Activated T-cell treated with anti-CD3 and anti-CD28 coated beads, Interleukin-2, amount 50 U/mL, for 72 hours (primary cell): ENCODE measurements at regions not wholly inside any gene's neighbourhood (a gene's known extent, or its start where the extent isn't known, plus 50 kb on each side); places are given as distances from the start of the nearest gene placed in this dataset.

Source experiments
- ATAC-seq, 2 donors: fragments of 150-1000 bp; cut with Tn5 transposase; replicated peaks in 1 of 2; 2 replicates each; pipeline ENCODE4 v1.10.0; 2021; ENCODE audit warnings: moderate library complexity in 2 of 2, mild to moderate bottlenecking in 1 of 2
- DNase-seq, 2 donors: peaks; one replicate each; pipeline ENCODE4 v3.0.0; 2021 to 2022; ENCODE audit warnings: mixed read lengths in 1 of 2
- H3K27ac Mint-ChIP-seq: one replicate; pipeline ENCODE4 v1.8.0; 2022; ENCODE audit warnings: mild to moderate bottlenecking, moderate library complexity, mixed read lengths
- H3K27me3 Mint-ChIP-seq: one replicate; pipeline ENCODE4 v1.8.0; 2022; ENCODE audit warnings: low read depth, mixed read lengths
- H3K36me3 Mint-ChIP-seq, 2 donors: one replicate each; pipeline ENCODE4 v1.8.0; 2022; ENCODE audit warnings: mixed read lengths in 2 of 2, mild to moderate bottlenecking in 1 of 2; ENCODE audit not compliant: insufficient read depth in 2 of 2
- H3K4me1 Mint-ChIP-seq: one replicate; pipeline ENCODE4 v1.8.0; 2022; ENCODE audit warnings: low read depth, mixed read lengths
- H3K4me3 Mint-ChIP-seq, 2 donors: one replicate each; pipeline ENCODE4 v1.8.0; 2022; ENCODE audit warnings: mild to moderate bottlenecking in 2 of 2, mixed read lengths in 2 of 2, moderate library complexity in 2 of 2
- H3K9me3 Mint-ChIP-seq, 2 donors: one replicate each; pipeline ENCODE4 v1.8.0; 2022; ENCODE audit warnings: mixed read lengths in 2 of 2

DNA sequence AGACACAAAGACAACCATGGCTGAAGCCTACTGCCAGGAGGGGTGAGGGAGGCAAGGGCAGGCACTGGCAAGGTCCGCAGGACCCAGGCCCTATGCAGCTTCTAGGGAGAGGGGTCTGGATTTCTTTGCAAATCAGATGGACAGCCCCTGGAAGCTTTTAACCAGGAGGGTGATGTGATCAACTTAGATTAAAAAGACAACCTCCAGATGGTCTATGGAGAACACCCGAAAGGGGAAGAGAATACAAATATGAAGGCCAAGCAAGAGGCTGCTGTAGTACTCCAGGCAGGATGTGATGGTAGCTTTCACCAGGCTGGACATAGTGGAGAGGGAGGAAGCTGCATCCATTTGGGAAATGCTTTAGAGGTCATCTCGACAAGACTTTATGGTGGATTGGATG is 83.3 kb upstream of the TSPAN11 start:
- peaks cover 8% of the 10 kb centered on the region for H3K27me3 Mint-ChIP-seq
- no peak overlapping the region for H3K27ac Mint-ChIP-seq
- H3K36me3 Mint-ChIP-seq: no peaks in the 10 kb centered on the region
- ATAC-seq: no peak
- no peaks in the 10 kb centered on the region for H3K9me3 Mint-ChIP-seq
- H3K4me3 Mint-ChIP-seq: no peak overlapping the region
- H3K4me1 Mint-ChIP-seq: no peaks in the 10 kb centered on the region
- DNase-seq: no peak

DNA sequence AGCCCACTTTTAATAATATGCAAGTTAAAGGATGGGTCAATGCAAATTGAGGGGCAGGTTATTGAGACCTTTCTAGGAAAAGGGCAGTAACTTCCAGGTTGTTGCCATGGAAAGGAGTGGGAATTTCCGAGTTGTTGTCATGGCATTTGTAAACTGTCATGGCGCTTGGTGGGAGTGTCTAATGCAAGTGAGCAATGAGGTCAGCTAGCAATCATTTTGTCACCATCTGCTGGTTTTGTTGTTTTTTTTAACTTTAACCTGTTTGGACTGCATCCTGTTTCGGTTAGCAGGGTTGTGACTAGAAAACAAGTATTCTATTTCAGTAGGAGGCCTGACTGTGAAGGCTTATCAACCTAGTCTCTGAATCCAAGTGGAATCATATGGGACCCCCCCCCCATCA is 85.8 kb upstream of the TSPAN11 start:
- Mint-ChIP-seq H3K4me3 (no peak overlapping the region), H3K4me1 (no peaks in the 10 kb centered on the region), H3K27me3 (peaks cover 25% of the 10 kb centered on the region), H3K27ac (no peak overlapping the region), H3K36me3 (no peaks in the 10 kb centered on the region), H3K9me3 (no peaks in the 10 kb centered on the region)
- ATAC-seq (no peak), DNase-seq (no peak)

DNA sequence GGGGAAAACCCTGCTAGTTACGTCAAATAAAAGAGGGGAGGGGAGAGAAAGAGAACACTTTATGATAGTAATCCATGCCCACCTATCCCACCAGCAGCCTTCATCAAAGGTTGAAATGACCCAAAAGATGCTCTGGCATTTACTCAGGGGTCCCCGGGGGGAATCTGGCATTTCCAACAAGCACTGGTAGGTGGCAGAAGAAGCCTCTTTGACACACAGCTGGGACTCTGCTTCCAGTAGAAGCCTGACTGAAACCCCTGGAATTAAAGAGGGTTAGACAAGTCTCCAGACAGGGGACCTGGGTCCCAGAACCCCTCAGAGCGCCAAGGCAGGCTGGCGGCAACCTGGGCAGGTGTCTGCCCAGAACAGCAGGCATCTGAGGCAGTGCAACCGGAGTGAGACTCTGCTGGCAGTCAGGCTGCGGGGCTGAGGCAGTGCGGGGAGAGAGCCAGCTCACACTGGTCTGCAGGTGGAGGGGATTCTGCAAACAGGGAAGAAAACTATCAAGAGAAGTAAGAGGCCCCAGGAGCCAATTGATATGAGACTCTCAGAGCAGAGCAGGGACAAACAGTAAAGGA is 85.0 kb upstream of the CAPRIN2 start:
- Mint-ChIP-seq H3K27ac (no peak overlapping the region), H3K27me3 (peaks cover 28% of the 10 kb centered on the region), H3K9me3 (no peaks in the 10 kb centered on the region), H3K36me3 (no peaks in the 10 kb centered on the region), H3K4me3 (no peak overlapping the region), H3K4me1 (no peaks in the 10 kb centered on the region)
- no peak for DNase-seq
- no peak for ATAC-seq

DNA sequence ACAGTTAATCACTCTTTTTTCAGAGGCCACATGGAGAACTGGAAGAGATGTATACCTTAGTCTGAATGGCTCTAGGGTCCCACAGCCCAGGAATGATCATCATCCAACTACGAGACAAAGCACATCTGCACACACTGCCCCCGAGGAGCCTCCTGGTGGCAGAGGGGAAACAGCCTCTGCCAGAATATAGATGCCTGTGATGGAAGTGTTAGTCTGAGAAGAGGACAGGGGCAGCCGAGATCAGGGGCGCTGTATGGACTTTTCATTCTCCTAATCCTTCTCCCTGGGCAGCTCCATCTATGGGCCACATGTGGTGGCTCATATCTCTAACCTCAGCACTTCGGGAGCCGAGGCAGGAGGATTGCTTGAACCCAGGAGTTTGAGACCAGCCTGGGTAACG is 82.8 kb upstream of the CAPRIN2 start:
- Mint-ChIP-seq H3K4me1 (no peaks in the 10 kb centered on the region), H3K9me3 (no peaks in the 10 kb centered on the region), H3K27me3 (peaks cover 28% of the 10 kb centered on the region), H3K4me3 (no peak overlapping the region), H3K27ac (no peak overlapping the region), H3K36me3 (no peaks in the 10 kb centered on the region)
- DNase-seq (no peak), ATAC-seq (no peak)

DNA sequence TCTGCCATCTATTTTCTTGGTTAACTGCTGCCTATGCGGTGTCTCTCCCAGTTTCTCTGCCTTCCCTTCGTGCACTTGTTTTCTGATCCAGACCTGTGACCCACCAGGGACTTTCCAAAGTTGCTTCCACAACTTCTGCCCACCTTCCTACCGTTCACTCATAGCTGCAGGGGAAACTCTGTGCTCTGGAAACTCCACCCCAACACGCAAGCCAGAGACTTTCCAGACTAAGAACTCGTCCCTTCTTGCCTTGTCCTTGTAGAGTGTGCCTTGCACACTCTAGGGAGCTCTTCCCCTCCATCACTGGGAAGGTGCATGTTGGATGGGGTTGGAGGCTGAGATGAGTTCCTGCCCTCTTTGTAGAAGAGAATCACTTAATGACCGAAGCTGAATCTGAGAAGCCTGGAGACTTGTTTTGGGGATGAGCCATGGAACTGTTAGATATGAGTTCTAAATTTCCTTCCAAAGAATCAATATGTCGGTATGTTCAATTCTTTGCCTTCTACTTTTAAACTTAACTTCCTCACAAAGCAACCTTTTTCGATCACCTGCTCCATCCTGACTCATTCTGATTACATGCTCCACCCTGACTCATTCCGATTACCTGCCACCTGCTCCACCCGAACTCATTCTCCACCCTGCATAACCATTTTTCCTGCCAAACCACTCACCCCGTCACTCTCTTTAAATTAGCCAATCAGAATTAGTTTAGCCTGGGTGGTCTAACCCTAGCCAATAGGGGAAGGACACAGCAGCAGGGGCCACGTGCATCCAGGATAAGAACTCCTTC is 82.1 kb upstream of the CAPRIN2 start:
- peaks cover 21% of the 10 kb centered on the region for H3K27me3 Mint-ChIP-seq
- DNase-seq (no peak), ATAC-seq (no peak)

DNA sequence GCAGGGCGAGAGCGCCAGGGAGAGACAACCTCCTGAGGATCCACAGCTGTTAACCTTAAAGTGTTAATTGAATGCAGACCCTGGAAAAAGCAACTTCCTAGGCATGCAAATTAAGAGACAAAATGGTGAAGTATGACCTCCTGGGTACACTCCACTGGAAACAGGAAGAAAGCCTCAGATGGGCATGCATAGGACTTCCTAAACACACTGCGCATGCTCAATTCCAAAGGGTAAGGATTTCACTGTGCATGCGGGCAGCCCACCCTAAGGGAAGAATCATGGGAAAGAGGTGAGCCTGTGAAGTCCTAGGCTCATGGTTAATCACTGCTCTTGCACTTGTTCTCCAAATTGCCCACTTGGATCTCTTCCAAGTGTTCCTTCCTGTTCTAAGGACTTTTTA is 80.5 kb upstream of the CAPRIN2 start:
- ATAC-seq (no peak), DNase-seq (no peak)
- Mint-ChIP-seq H3K4me1 (no peaks in the 10 kb centered on the region), H3K36me3 (no peaks in the 10 kb centered on the region), H3K27me3 (peaks cover 27% of the 10 kb centered on the region), H3K27ac (no peak overlapping the region), H3K9me3 (peaks cover 2% of the 10 kb centered on the region in 2 donors), H3K4me3 (no peak overlapping the region)

More for the DNA sequence above, 82.1 kb upstream of the CAPRIN2 start:
- Mint-ChIP-seq H3K27ac (no peak overlapping the region), H3K36me3 (no peaks in the 10 kb centered on the region), H3K9me3 (peaks cover 1 to 2% of the 10 kb centered on the region in 2 donors), H3K4me3 (no peak overlapping the region), H3K4me1 (no peaks in the 10 kb centered on the region)

DNA sequence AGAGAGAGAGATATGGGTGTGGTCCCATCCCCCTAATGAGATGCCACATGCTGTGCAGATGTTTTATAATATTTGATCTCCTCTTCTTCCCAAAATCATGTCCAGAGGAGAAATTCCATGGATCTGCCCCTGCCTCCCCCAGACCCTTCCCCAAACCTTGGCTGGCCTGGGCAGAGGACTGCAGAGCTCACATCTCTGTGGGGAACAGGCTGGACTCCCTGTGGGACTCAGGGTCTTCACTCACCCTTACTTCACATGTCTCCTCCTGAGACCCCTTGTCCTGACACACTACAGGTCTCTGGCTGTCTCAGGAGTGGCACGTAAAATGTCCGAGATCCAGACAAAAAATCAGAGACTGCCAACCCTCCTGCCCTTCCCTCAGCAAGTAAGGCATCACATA is 76.0 kb upstream of the CAPRIN2 start:
- no peak overlapping the region for H3K4me3 Mint-ChIP-seq
- ATAC-seq (no peak), DNase-seq (no peak)
- no peaks in the 10 kb centered on the region for H3K36me3 Mint-ChIP-seq
- no peaks in the 10 kb centered on the region for H3K4me1 Mint-ChIP-seq
- H3K9me3 Mint-ChIP-seq: peaks cover 2% of the 10 kb centered on the region in 2 donors
- peaks cover 37% of the 10 kb centered on the region for H3K27me3 Mint-ChIP-seq
- no peak overlapping the region for H3K27ac Mint-ChIP-seq

DNA sequence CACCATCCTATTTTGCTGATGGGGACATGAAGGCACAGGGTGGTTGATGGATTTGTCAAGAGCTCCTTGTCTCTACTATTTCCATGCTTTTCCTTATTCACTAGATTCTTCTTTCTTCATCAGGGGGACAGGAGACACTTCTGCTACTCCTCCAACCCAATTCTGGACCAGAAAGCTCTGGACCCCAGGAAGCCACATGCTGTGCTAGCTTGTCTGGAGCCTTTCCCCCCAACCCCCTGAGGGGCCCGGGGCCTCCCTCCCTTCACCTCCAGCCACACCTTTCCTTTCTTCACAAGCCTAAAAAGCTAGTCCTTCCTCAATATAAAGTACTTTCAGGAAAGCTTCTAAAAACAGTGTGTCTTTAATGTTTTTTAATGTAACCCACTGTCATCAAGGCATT is 75.1 kb upstream of the CAPRIN2 start:
- H3K27me3 Mint-ChIP-seq: peaks cover 36% of the 10 kb centered on the region
- DNase-seq (no peak), ATAC-seq (no peak)
- H3K4me3 Mint-ChIP-seq: no peak overlapping the region
- H3K9me3 Mint-ChIP-seq: peaks cover 2% of the 10 kb centered on the region in 2 donors
- H3K4me1 Mint-ChIP-seq: no peaks in the 10 kb centered on the region
- no peaks in the 10 kb centered on the region for H3K36me3 Mint-ChIP-seq
- H3K27ac Mint-ChIP-seq: no peak overlapping the region

DNA sequence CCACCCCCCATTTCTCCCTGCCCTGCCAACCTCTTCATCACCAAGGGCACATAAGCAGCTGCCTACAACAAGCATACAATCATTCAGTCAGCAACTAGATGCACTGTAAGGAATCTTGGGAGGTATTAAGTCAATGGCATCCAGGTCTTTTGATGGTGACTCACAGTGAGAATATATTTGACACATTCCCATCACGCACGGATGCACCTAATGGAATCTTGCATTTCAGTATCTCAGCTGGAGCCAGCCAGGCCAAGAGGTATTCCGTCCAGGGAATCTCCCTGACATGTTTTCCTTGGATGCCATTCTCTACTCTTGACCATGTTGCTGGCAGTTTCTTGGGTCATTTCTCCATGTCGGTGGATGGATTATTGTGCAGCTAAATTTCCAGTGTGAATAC is 73.9 kb upstream of the CAPRIN2 start:
- ATAC-seq (no peak), DNase-seq (no peak)
- Mint-ChIP-seq H3K36me3 (no peaks in the 10 kb centered on the region), H3K27me3 (peaks cover 48% of the 10 kb centered on the region), H3K4me1 (no peaks in the 10 kb centered on the region), H3K4me3 (no peak overlapping the region), H3K9me3 (peaks cover 2% of the 10 kb centered on the region in 2 donors), H3K27ac (no peak overlapping the region)

DNA sequence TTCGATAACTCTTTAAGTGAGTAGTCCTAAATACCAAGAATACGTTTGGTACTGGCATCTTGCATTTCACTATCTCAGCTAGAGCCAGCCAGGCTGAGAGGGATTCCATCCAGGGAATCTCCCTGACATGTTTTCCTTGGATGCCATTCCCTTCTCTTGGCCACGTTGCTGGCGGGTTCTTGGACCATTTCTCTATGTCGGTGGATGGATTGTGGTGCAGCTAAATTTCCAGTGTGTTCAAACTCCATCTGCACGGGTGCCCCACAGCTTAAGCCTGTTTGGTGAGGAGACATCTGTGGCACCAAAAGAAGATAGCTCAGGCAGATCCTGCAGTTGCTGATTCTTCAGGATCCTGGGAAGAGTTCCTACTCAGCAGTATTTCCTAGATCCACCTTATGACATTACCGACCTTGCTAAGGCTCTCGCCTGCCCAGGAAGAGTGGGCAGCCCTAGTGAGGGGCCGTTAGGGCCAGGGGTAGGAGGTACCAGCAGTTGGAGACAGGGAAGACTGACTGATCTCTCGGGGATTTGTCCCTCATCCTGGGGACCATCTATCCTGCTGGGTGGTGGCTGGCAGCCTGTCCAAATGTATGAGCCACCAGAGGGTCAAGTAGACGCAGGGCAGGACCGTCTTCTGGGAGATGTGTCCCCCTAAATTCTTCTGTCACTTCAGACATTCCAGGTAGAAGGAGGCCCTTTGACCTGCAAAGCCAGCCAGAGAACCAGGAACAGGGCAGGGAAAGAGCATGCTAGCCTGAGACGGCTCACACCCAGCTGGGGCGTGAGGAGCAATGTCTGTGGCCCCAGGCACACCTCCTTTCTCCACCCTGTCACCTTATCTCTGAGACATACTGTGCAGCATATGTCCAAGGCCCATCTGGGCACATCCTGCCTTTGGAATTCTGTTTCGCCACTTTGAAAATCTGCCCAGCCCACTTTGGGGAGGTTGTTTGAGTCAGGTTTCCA is 72.6 kb upstream of the CAPRIN2 start:
- ATAC-seq: no peak
- Mint-ChIP-seq H3K4me3 (no peak overlapping the region), H3K36me3 (no peaks in the 10 kb centered on the region), H3K4me1 (peaks cover 9% of the 10 kb centered on the region), H3K9me3 (peaks cover 2% of the 10 kb centered on the region in 2 donors), H3K27ac (no peak overlapping the region), H3K27me3 (peaks cover 59% of the 10 kb centered on the region)
- DNase-seq: no peak

DNA sequence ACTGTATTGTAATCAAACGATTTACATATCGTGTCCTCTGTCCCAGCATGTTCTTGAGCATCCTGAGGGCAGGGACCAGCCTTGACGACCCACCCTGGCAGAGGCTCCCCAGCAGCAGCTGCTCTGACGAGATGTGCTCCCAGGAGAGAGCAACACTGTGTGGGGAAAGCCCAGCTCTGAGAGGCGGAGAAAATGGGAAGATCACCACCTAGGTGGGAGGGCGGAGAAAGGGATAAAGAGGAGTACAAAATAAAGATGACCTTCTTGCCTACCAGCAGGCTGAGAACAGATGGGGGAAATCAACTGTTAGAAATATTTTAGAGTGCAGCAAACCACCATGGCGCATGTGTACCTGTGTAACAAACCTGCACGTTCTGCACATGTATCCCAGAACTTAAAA is 71.5 kb upstream of the CAPRIN2 start:
- ATAC-seq (no peak), DNase-seq (no peak)
- Mint-ChIP-seq H3K27me3 (peaks cover 68% of the 10 kb centered on the region), H3K9me3 (no peaks in the 10 kb centered on the region), H3K4me3 (no peak overlapping the region), H3K36me3 (no peaks in the 10 kb centered on the region), H3K27ac (no peak overlapping the region), H3K4me1 (peaks cover 17% of the 10 kb centered on the region)

DNA sequence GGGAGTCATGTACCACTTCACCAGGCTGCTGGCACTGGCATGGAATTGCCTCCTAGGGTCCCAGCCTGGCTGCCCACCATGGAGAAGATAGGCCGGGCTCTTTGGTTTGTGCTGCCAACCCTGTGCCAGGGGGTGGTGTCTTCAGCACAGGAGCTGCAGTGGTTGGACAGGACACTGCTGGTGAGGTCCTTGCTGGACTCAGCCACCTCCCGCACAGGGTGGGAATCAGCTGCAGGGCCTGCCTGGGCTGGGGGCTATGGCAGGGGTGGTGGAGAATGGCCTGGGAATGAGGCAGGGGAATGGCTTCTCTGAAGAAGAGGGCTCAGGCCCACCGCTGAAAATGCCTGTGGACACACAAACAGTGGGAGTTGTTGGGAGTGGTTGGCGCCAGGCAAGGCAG is 70.6 kb upstream of the CAPRIN2 start:
- Mint-ChIP-seq H3K27ac (no peak overlapping the region), H3K9me3 (no peaks in the 10 kb centered on the region), H3K27me3 (peaks cover 68% of the 10 kb centered on the region), H3K36me3 (no peaks in the 10 kb centered on the region), H3K4me3 (no peak overlapping the region), H3K4me1 (peaks cover 17% of the 10 kb centered on the region)
- DNase-seq: no peak
- ATAC-seq: no peak

DNA sequence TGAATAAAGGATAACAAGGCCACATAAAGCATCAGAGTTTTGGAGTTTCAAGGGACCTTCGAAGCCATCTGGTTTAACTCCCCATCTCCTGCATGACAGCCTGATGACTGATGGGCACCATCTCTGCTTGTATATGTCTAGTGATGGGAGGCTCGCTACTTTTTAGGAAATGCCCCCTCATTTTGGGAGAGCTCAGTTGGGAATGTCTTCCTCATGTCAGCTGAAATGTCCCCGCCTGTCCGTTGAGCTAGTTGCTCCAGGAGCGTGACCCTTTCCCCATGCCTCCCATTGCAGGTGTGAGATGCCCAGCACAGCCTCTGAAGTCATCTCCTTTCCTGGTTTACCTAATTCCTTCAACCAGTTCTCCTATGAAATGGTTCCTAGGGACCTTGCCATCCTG is 69.6 kb upstream of the CAPRIN2 start:
- DNase-seq (no peak), ATAC-seq (no peak)
- Mint-ChIP-seq H3K27me3 (peaks cover 67% of the 10 kb centered on the region), H3K4me1 (peaks cover 17% of the 10 kb centered on the region), H3K9me3 (no peaks in the 10 kb centered on the region), H3K36me3 (no peaks in the 10 kb centered on the region), H3K27ac (no peak overlapping the region), H3K4me3 (peak overlapping the region in 1 of 2 donors; percentile 19)
